Head of caudate nucleus (tissue), 42 donors: ENCODE measurements at regions not wholly inside any gene's neighbourhood (a gene's known extent, or its start where the extent isn't known, plus 50 kb on each side); places are given as distances from the start of the nearest gene placed in this dataset.
"Not testable (repeated sequence)": the region's sequence is repeated elsewhere in the genome, so short reads cannot be mapped to it uniquely, and the experiment has no call there.

Source experiments
- DNase-seq, 42 donors: peaks; one replicate each; pipeline versions ENCODE4 v3.0.0 to v3.0.0-alpha.2; 2020 to 2021; ENCODE audit warnings: mixed read lengths in 7 of 42
- intact Hi-C: fragments of 100-400 bp; cut with DNase I; formaldehyde crosslinking; loops from one replicate; pipeline ENCODE4 v1.15.0; 2022

GRCh38 chr6:165794179-165794601 lies 131.1 kb upstream of the PDE10A start:
- intact Hi-C loops: no loop called here
- DNase-seq: peak in 2 of 42 donors; percentile 6 to 26

- peak in 2 of 42 donors; percentile 21 to 38 for DNase-seq
- intact Hi-C loops: no loop called here
Observed at GRCh38 chr6:165793287-165793825, 130.3 kb upstream of the PDE10A start.

- DNase-seq: peak in 2 of 42 donors; percentile 29 to 40
- intact Hi-C loops: no loop called here
Observed at GRCh38 chr6:165791876-165792437, 128.9 kb upstream of the PDE10A start.

GRCh38 chr6:165791306-165791705 lies 128.3 kb upstream of the PDE10A start:
- peak in 1 of 42 donors; percentile 27 for DNase-seq
- intact Hi-C loops: no loop called here

GRCh38 chr6:165782812-165783211 lies 119.8 kb upstream of the PDE10A start:
- intact Hi-C loops: no loop called here
- DNase-seq: no peak

- intact Hi-C loops: no loop called here
Observed at GRCh38 chr6:165782134-165782533, 119.1 kb upstream of the PDE10A start.

GRCh38 chr6:165777680-165778079 lies 114.6 kb upstream of the PDE10A start:
- DNase-seq: no peak
- intact Hi-C loops: no loop called here

More at GRCh38 chr6:165782134-165782533, 119.1 kb upstream of the PDE10A start:
- DNase-seq: no peak

- intact Hi-C loops: no loop called here
- no peak for DNase-seq
Observed at GRCh38 chr6:165776691-165777090, 113.7 kb upstream of the PDE10A start.

GRCh38 chr6:165775721-165776120 lies 112.7 kb upstream of the PDE10A start:
- intact Hi-C loops: no loop called here
- no peak for DNase-seq

GRCh38 chr6:165774903-165775601 lies 112.0 kb upstream of the PDE10A start:
- intact Hi-C loops: no loop called here
- DNase-seq: no peak

GRCh38 chr6:165770397-165771082 lies 107.5 kb upstream of the PDE10A start:
- DNase-seq: no peak
- intact Hi-C loops: no loop called here

- no peak for DNase-seq
- intact Hi-C loops: no loop called here
Observed at GRCh38 chr6:165769884-165770283, 106.8 kb upstream of the PDE10A start.

- no peak for DNase-seq
- intact Hi-C loops: no loop called here
Observed at GRCh38 chr6:165769401-165769800, 106.4 kb upstream of the PDE10A start.

GRCh38 chr6:165768961-165769360 lies 105.9 kb upstream of the PDE10A start:
- DNase-seq: no peak
- intact Hi-C loops: no loop called here

- intact Hi-C loops: no loop called here
- DNase-seq: no peak
Observed at GRCh38 chr6:165767228-165767627, 104.2 kb upstream of the PDE10A start.

GRCh38 chr6:165766457-165766856 lies 103.4 kb upstream of the PDE10A start:
- intact Hi-C loops: no loop called here
- DNase-seq: peak in 4 of 42 donors; percentile 10 to 28 (median 20)

GRCh38 chr6:165766026-165766425 lies 103.0 kb upstream of the PDE10A start:
- intact Hi-C loops: no loop called here
- no peak for DNase-seq

GRCh38 chr6:165765256-165765655 lies 102.2 kb upstream of the PDE10A start:
- intact Hi-C loops, DNase-seq: not testable (repeated sequence)

GRCh38 chr6:165762876-165763275 lies 99.8 kb upstream of the PDE10A start:
- DNase-seq: no peak
- intact Hi-C loops: no loop called here

- intact Hi-C loops: no loop called here
- DNase-seq: no peak
Observed at GRCh38 chr6:165762125-165762524, 99.1 kb upstream of the PDE10A start.
